Thyroid gland (tissue), 4 donors: ENCODE measurements at regions not wholly inside any gene's neighbourhood (a gene's known extent, or its start where the extent isn't known, plus 50 kb on each side); places are given as distances from the start of the nearest gene placed in this dataset.

ENCODE experiments used
- CTCF ChIP-seq, 6 experiments: fragments of 200-600 bp in 3 of 6; fragments of 450-650 bp in 3 of 6; sonication (generic) in 3 of 6; IDR thresholded peaks; one replicate each; pipeline ENCODE4 v1.5.1; 2016 to 2019; ENCODE audit warnings: antibody characterized with exemption in 6 of 6, mild to moderate bottlenecking in 2 of 6, inconsistent platforms in 1 of 6, moderate library complexity in 1 of 6
- POLR2A ChIP-seq, 2 donors: fragments of 450-650 bp; IDR thresholded peaks; one replicate each; pipeline ENCODE4 v1.6.1; 2017; ENCODE audit warnings: antibody characterized with exemption in 2 of 2, mild to moderate bottlenecking in 2 of 2, moderate library complexity in 1 of 2

DNA sequence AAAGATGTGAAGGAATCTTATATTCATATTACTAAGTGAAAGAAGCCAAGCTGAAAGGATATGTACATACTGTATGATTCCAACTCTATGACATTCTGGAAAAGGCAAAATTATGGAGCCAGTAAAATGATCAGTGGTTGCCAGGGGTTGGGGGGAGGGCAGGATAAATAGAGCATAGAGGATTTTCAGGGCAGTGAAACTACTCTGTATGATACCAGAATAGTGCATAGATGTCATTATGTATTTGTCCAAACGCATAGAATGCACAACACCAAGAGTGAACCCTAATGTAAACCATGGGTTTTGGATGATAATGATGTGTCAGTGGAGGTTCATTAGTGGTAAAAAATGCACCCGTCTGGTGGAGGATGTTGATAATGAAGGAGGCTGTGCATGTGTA is 71.0 kb upstream of the ZNF423 start:
- no peak for TF ChIP-seq CTCF (IDR thresholded peaks at IDR 0.05)
- TF ChIP-seq POLR2A (IDR thresholded peaks at IDR 0.05), result no peak
